DOHH2 (cell line): ENCODE measurements at regions not wholly inside any gene's neighbourhood (a gene's known extent, or its start where the extent isn't known, plus 50 kb on each side); places are given as distances from the start of the nearest gene placed in this dataset.

Experiments
- EZH2phosphoT487 ChIP-seq: fragments of 200-600 bp; sonication (generic); IDR thresholded peaks from 2 replicates; pipeline ENCODE4 v1.6.1; 2017; ENCODE audit warnings: borderline replicate concordance, mild to moderate bottlenecking, antibody characterized with exemption, low read length, moderate library complexity, mixed read lengths
- TF ChIP-seq, protein P1 (sequence below): fragments of 200-600 bp; sonication (generic); IDR thresholded peaks from one replicate; pipeline ENCODE4 v1.5.1; 2014; ENCODE audit warnings: antibody characterized with exemption, mild to moderate bottlenecking, low read depth, low read length; ENCODE audit not compliant: poor library complexity, severe bottlenecking

DNA sequence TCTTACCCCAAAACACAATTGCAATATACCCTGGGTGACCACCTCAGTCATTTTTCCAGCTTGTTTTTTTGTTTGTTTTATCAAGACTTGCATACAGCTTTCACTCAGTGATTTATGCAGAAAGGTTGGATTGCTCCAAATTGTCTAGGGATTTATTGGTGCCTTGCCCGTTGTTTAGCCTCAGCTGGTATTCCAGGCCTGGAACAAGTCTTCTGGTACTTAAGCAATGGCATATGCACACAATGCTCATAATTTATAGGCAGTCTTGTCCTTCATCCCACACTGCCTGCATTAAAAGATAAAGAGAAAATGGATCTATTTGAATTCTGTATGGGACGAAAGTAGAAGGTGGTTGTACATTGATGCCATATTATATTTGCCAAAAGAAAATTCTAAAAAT, 392.5 kb downstream of the ADAMTS20 start:
- TF ChIP-seq, protein P1, sequence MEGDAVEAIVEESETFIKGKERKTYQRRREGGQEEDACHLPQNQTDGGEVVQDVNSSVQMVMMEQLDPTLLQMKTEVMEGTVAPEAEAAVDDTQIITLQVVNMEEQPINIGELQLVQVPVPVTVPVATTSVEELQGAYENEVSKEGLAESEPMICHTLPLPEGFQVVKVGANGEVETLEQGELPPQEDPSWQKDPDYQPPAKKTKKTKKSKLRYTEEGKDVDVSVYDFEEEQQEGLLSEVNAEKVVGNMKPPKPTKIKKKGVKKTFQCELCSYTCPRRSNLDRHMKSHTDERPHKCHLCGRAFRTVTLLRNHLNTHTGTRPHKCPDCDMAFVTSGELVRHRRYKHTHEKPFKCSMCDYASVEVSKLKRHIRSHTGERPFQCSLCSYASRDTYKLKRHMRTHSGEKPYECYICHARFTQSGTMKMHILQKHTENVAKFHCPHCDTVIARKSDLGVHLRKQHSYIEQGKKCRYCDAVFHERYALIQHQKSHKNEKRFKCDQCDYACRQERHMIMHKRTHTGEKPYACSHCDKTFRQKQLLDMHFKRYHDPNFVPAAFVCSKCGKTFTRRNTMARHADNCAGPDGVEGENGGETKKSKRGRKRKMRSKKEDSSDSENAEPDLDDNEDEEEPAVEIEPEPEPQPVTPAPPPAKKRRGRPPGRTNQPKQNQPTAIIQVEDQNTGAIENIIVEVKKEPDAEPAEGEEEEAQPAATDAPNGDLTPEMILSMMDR = no peak
- no peak for TF ChIP-seq EZH2phosphoT487
